ENCODE measurements at regions not wholly inside any gene's neighbourhood (a gene's known extent, or its start where the extent isn't known, plus 50 kb on each side); places are given as distances from the start of the nearest gene placed in this dataset.

- no peak for TF ChIP-seq HMGXB4 (CRISPR knock-in tag; IDR thresholded peaks at IDR 0.05)
- TF ChIP-seq USF2 (CRISPR knock-in tag; IDR thresholded peaks at IDR 0.05) = no peak
- TF ChIP-seq RELA (CRISPR knock-in tag; IDR thresholded peaks at IDR 0.05; ENCODE audit: borderline replicate concordance) = no peak
- no peak for TF ChIP-seq ZNF423 (CRISPR knock-in tag; IDR thresholded peaks at IDR 0.05)
- TF ChIP-seq, protein P1, sequence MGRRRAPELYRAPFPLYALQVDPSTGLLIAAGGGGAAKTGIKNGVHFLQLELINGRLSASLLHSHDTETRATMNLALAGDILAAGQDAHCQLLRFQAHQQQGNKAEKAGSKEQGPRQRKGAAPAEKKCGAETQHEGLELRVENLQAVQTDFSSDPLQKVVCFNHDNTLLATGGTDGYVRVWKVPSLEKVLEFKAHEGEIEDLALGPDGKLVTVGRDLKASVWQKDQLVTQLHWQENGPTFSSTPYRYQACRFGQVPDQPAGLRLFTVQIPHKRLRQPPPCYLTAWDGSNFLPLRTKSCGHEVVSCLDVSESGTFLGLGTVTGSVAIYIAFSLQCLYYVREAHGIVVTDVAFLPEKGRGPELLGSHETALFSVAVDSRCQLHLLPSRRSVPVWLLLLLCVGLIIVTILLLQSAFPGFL (CRISPR knock-in tag; IDR thresholded peaks at IDR 0.05; ENCODE audit: borderline replicate concordance) = no peak
- TF ChIP-seq ZNF512 (CRISPR knock-in tag; IDR thresholded peaks at IDR 0.05; ENCODE audit: borderline replicate concordance) = no peak
- no peak for TF ChIP-seq CDX4 (CRISPR knock-in tag; IDR thresholded peaks at IDR 0.05; ENCODE audit: borderline replicate concordance)
- TF ChIP-seq, protein P2, sequence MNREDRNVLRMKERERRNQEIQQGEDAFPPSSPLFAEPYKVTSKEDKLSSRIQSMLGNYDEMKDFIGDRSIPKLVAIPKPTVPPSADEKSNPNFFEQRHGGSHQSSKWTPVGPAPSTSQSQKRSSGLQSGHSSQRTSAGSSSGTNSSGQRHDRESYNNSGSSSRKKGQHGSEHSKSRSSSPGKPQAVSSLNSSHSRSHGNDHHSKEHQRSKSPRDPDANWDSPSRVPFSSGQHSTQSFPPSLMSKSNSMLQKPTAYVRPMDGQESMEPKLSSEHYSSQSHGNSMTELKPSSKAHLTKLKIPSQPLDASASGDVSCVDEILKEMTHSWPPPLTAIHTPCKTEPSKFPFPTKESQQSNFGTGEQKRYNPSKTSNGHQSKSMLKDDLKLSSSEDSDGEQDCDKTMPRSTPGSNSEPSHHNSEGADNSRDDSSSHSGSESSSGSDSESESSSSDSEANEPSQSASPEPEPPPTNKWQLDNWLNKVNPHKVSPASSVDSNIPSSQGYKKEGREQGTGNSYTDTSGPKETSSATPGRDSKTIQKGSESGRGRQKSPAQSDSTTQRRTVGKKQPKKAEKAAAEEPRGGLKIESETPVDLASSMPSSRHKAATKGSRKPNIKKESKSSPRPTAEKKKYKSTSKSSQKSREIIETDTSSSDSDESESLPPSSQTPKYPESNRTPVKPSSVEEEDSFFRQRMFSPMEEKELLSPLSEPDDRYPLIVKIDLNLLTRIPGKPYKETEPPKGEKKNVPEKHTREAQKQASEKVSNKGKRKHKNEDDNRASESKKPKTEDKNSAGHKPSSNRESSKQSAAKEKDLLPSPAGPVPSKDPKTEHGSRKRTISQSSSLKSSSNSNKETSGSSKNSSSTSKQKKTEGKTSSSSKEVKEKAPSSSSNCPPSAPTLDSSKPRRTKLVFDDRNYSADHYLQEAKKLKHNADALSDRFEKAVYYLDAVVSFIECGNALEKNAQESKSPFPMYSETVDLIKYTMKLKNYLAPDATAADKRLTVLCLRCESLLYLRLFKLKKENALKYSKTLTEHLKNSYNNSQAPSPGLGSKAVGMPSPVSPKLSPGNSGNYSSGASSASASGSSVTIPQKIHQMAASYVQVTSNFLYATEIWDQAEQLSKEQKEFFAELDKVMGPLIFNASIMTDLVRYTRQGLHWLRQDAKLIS (CRISPR knock-in tag; IDR thresholded peaks at IDR 0.05; ENCODE audit: borderline replicate concordance) = no peak
- TF ChIP-seq, protein P3, sequence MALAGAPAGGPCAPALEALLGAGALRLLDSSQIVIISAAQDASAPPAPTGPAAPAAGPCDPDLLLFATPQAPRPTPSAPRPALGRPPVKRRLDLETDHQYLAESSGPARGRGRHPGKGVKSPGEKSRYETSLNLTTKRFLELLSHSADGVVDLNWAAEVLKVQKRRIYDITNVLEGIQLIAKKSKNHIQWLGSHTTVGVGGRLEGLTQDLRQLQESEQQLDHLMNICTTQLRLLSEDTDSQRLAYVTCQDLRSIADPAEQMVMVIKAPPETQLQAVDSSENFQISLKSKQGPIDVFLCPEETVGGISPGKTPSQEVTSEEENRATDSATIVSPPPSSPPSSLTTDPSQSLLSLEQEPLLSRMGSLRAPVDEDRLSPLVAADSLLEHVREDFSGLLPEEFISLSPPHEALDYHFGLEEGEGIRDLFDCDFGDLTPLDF (CRISPR knock-in tag; IDR thresholded peaks at IDR 0.05) = no peak
- TF ChIP-seq HMGA2 (CRISPR knock-in tag; IDR thresholded peaks at IDR 0.05) = no peak
- TF ChIP-seq ZBTB21 (CRISPR knock-in tag; IDR thresholded peaks at IDR 0.05; ENCODE audit: borderline replicate concordance) = no peak
- TF ChIP-seq, protein P4, sequence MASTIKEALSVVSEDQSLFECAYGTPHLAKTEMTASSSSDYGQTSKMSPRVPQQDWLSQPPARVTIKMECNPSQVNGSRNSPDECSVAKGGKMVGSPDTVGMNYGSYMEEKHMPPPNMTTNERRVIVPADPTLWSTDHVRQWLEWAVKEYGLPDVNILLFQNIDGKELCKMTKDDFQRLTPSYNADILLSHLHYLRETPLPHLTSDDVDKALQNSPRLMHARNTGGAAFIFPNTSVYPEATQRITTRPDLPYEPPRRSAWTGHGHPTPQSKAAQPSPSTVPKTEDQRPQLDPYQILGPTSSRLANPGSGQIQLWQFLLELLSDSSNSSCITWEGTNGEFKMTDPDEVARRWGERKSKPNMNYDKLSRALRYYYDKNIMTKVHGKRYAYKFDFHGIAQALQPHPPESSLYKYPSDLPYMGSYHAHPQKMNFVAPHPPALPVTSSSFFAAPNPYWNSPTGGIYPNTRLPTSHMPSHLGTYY (CRISPR knock-in tag; IDR thresholded peaks at IDR 0.05) = no peak
Measured at GRCh38 chr5:158060212-158060611, 201.3 kb upstream of the CLINT1 start (continued).

Data from WTC11 (cell line).